Caco-2 (cell line): ENCODE measurements at regions not wholly inside any gene's neighbourhood (a gene's known extent, or its start where the extent isn't known, plus 50 kb on each side); places are given as distances from the start of the nearest gene placed in this dataset.

Experiments
- BruUV-seq: library from RNA; stranded (reverse); fragments of 400-500 nt; replicated peaks from 2 replicates; lab custom pipeline; 2021; lab: Mats Ljungman, UMichigan
- CTCF ChIA-PET: fragments of 300-600 bp; sonication (Branson Sonifier 250); formaldehyde crosslinking; loops from one replicate; lab custom pipeline; 2022; ENCODE audit warnings: antibody characterized with exemption; lab: Charles Lee
- POLR2A ChIA-PET: fragments of 300-600 bp; sonication (Branson Sonifier 250); formaldehyde crosslinking; loops from one replicate; lab custom pipeline; 2022; ENCODE audit warnings: antibody characterized with exemption; lab: Charles Lee
- DNase-seq, 2 experiments: peaks; one replicate each; pipeline versions ENCODE4 v3.0.0 to v3.0.0-alpha.2; 2020 to 2022
- H3K27me3 ChIP-seq: replicated peaks from 2 replicates; pipeline ENCODE4 v1.6.0; 2011; ENCODE audit warnings: low read length; ENCODE audit not compliant: control insufficient read depth, insufficient read depth
- H3K36me3 ChIP-seq: 2 replicates; pipeline ENCODE4 v1.5.1; 2011; ENCODE audit warnings: low read length; ENCODE audit not compliant: control insufficient read depth, insufficient read depth
- H3K4me1 ChIP-seq: fragments of 250-450 bp; sonication (Bioruptor Pico); 2 replicates; pipeline ENCODE4 v1.5.1; 2020; ENCODE audit warnings: mild to moderate bottlenecking
- H3K4me3 ChIP-seq: 2 replicates; pipeline ENCODE4 v1.5.1; 2011; ENCODE audit warnings: low read depth, mild to moderate bottlenecking, control low read depth, low read length
- H3K9me3 ChIP-seq: fragments of 250-450 bp; sonication (Bioruptor Pico); 2 replicates; pipeline ENCODE4 v1.5.1; 2020; ENCODE audit warnings: mild to moderate bottlenecking, moderate library complexity
- H3K27ac Mint-ChIP-seq: one replicate; pipeline ENCODE4 v1.8.0; 2022; ENCODE audit warnings: mixed read lengths; ENCODE audit not compliant: unreplicated experiment
- H3K27me3 Mint-ChIP-seq: one replicate; pipeline ENCODE4 v1.8.0; 2022; ENCODE audit warnings: mixed read lengths; ENCODE audit not compliant: insufficient read depth, unreplicated experiment
- H3K36me3 Mint-ChIP-seq: one replicate; pipeline ENCODE4 v1.8.0; 2022; ENCODE audit warnings: mild to moderate bottlenecking, mixed read lengths; ENCODE audit not compliant: insufficient read depth, unreplicated experiment
- H3K4me1 Mint-ChIP-seq: one replicate; pipeline ENCODE4 v1.8.0; 2022; ENCODE audit warnings: low read depth, mixed read lengths; ENCODE audit not compliant: unreplicated experiment
- H3K4me3 Mint-ChIP-seq: one replicate; pipeline ENCODE4 v1.8.0; 2022; ENCODE audit warnings: mild to moderate bottlenecking, moderate library complexity, mixed read lengths; ENCODE audit not compliant: unreplicated experiment
- H3K9me3 Mint-ChIP-seq: one replicate; pipeline ENCODE4 v1.8.0; 2022; ENCODE audit warnings: mixed read lengths; ENCODE audit not compliant: unreplicated experiment
- intact Hi-C: fragments of 100-400 bp; cut with micrococcal nuclease; formaldehyde crosslinking; loops from one replicate; pipeline ENCODE4 v1.10.0; 2022; ENCODE audit not compliant: unreplicated experiment
- TF ChIP-seq, protein P1 (sequence below), 2 experiments: fragments of 200-600 bp in 1 of 2; IDR thresholded peaks; 1 replicate in 1 of 2; 2 replicates in 1 of 2; pipeline versions ENCODE4 v1.5.1 to v1.8.0; 2011 to 2022; ENCODE audit warnings: antibody characterized with exemption in 1 of 2, control low read depth in 1 of 2, inconsistent platforms in 1 of 2, low read depth in 1 of 2, low read length in 1 of 2, mild to moderate bottlenecking in 1 of 2, moderate library complexity in 1 of 2; ENCODE audit not compliant: insufficient read depth in 1 of 2, severe bottlenecking in 1 of 2, unreplicated experiment in 1 of 2

GRCh38 chr7:152553671-152554317, 118.0 kb upstream of the KMT2C start:
- DNase-seq: no peak
- Mint-ChIP-seq H3K36me3 (no peaks in the 10 kb centered on the region), H3K9me3 (no peaks in the 10 kb centered on the region), H3K27me3 (no peaks in the 10 kb centered on the region), H3K4me3 (no peak overlapping the region), H3K27ac (no peak overlapping the region), H3K4me1 (peaks cover 21% of the 10 kb centered on the region)
- ChIA-PET CTCF (no interaction called here), POLR2A (no interaction called here)
- H3K4me3 ChIP-seq: no peak overlapping the region
- TF ChIP-seq, protein P1, sequence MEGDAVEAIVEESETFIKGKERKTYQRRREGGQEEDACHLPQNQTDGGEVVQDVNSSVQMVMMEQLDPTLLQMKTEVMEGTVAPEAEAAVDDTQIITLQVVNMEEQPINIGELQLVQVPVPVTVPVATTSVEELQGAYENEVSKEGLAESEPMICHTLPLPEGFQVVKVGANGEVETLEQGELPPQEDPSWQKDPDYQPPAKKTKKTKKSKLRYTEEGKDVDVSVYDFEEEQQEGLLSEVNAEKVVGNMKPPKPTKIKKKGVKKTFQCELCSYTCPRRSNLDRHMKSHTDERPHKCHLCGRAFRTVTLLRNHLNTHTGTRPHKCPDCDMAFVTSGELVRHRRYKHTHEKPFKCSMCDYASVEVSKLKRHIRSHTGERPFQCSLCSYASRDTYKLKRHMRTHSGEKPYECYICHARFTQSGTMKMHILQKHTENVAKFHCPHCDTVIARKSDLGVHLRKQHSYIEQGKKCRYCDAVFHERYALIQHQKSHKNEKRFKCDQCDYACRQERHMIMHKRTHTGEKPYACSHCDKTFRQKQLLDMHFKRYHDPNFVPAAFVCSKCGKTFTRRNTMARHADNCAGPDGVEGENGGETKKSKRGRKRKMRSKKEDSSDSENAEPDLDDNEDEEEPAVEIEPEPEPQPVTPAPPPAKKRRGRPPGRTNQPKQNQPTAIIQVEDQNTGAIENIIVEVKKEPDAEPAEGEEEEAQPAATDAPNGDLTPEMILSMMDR (IDR thresholded peaks at IDR 0.05; ENCODE audit: insufficient read depth in 1 of 2, low read depth in 1 of 2, low read length in 1 of 2, severe bottlenecking in 1 of 2, unreplicated experiment in 1 of 2): peak in 1 of 2 experiments; percentile 22
- no TSS peak for BruUV-seq
- intact Hi-C loops: loop anchor here (5.0 kb wide), 1 partner anchor 216 kb away; no protein-coding TSS in a partner anchor
- no peaks in the 10 kb centered on the region for H3K36me3 ChIP-seq
- H3K27me3 ChIP-seq: no peaks in the 10 kb centered on the region
- no peaks in the 10 kb centered on the region for H3K9me3 ChIP-seq
- H3K4me1 ChIP-seq: peaks cover 3% of the 10 kb centered on the region; the same call in 1 of the 2 replicates

- ChIA-PET CTCF (interaction anchor here (1.4 kb wide), 1 partner anchor 156 kb away, joined by 3 read pairs; no protein-coding TSS in a partner anchor), POLR2A (interaction anchor here (0.6 kb wide), 1 partner anchor 103 kb away, joined by 3 read pairs; no protein-coding TSS in a partner anchor)
- no peaks in the 10 kb centered on the region for H3K27me3 Mint-ChIP-seq
- no TSS peak for BruUV-seq
- no peak overlapping the region for H3K4me3 Mint-ChIP-seq
- peaks cover 21% of the 10 kb centered on the region for H3K4me1 Mint-ChIP-seq
- no peak overlapping the region for H3K27ac Mint-ChIP-seq
- DNase-seq: no peak
- H3K4me3 ChIP-seq: no peak overlapping the region
- no peaks in the 10 kb centered on the region for H3K36me3 Mint-ChIP-seq
- TF ChIP-seq, protein P1 (IDR thresholded peaks at IDR 0.05; ENCODE audit: insufficient read depth in 1 of 2, low read depth in 1 of 2, low read length in 1 of 2, severe bottlenecking in 1 of 2, unreplicated experiment in 1 of 2): no peak
- no peaks in the 10 kb centered on the region for H3K36me3 ChIP-seq
- no peaks in the 10 kb centered on the region for H3K9me3 ChIP-seq
- intact Hi-C loops: loop anchor here (5.0 kb wide), 1 partner anchor 214 kb away; no protein-coding TSS in a partner anchor
- H3K4me1 ChIP-seq: peaks cover 3% of the 10 kb centered on the region; the same call in 1 of the 2 replicates
- no peaks in the 10 kb centered on the region for H3K27me3 ChIP-seq
- H3K9me3 Mint-ChIP-seq: no peaks in the 10 kb centered on the region
Measured at GRCh38 chr7:152551304-152552036, 115.7 kb upstream of the KMT2C start.

DNA sequence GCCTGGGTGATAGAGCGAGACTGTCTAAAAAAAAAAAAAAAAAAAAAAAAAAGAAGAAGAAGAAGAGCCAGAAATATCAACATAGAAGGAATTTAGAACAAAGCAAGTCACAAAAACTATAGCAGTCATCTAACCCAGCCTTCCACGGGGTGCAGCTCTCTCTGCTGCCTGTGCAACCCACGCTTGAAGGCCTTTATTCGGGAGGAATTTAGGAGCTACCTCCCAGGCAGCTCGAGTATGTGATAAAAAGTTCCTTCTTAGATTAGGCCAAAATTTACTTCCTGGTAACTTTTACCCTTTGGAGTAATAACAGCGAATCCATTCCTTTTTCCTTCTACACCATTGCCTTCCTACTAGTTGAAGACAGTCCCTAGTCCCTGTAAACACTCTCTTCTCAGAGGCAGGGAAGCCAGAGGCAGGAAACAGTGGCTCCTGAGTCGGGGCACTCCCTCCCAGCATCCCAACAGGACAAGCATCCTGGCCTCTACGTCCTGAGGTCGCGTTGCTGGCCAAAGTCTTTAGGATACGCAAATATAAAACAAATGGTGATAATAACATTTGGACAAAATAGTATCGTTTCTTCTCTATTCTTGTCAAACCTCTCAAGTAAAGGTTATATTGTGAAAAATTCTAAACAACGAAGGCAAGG, 109.3 kb upstream of the KMT2C start:
- Histone ChIP-seq H3K27me3 (no peaks in the 10 kb centered on the region), H3K4me3 (no peak overlapping the region), H3K4me1 (peaks cover 5% of the 10 kb centered on the region; the same call in 1 of the 2 replicates), H3K36me3 (no peaks in the 10 kb centered on the region), H3K9me3 (no peaks in the 10 kb centered on the region)
- intact Hi-C loops: loop anchor here (5.0 kb wide), 1 partner anchor 83 kb away; no protein-coding TSS in a partner anchor
- Mint-ChIP-seq H3K36me3 (peaks cover 4% of the 10 kb centered on the region), H3K27me3 (no peaks in the 10 kb centered on the region), H3K4me1 (peaks cover 13% of the 10 kb centered on the region), H3K27ac (peak overlapping the region; percentile 76), H3K4me3 (no peak overlapping the region), H3K9me3 (no peaks in the 10 kb centered on the region)
- CTCF ChIA-PET: no interaction called here
- POLR2A ChIA-PET: no interaction called here
- DNase-seq: no peak
- BruUV-seq: no TSS peak
- TF ChIP-seq, protein P1 (IDR thresholded peaks at IDR 0.05; ENCODE audit: insufficient read depth in 1 of 2, low read depth in 1 of 2, low read length in 1 of 2, severe bottlenecking in 1 of 2, unreplicated experiment in 1 of 2): no peak
